GM23248 (cell line): ENCODE measurements at regions not wholly inside any gene's neighbourhood (a gene's known extent, or its start where the extent isn't known, plus 50 kb on each side); places are given as distances from the start of the nearest gene placed in this dataset. TPM values are rescaled to one million over a fixed set of nuclear protein-coding genes. Genes with fewer than 3 reads are reported as not detected.

Experiments
- DNase-seq: peaks from one replicate; pipeline ENCODE4 v3.0.0-alpha.2; 2015
- H2AFZ ChIP-seq: fragments of 200-600 bp; sonication (generic); 2 replicates; pipeline ENCODE4 v1.6.1; 2016; ENCODE audit warnings: antibody characterized with exemption
- H3F3A ChIP-seq: fragments of 200-600 bp; sonication (generic); 2 replicates; pipeline ENCODE4 v1.6.1; 2016; ENCODE audit warnings: mild to moderate bottlenecking, antibody characterized with exemption, mixed run types; ENCODE audit not compliant: insufficient read depth
- H3K27ac ChIP-seq: fragments of 200-600 bp; sonication (generic); 2 replicates; pipeline ENCODE4 v1.5.1; 2016; ENCODE audit warnings: mild to moderate bottlenecking
- H3K27me3 ChIP-seq: fragments of 200-600 bp; sonication (generic); replicated peaks from 2 replicates; pipeline ENCODE4 v1.6.1; 2016; ENCODE audit warnings: mild to moderate bottlenecking; ENCODE audit not compliant: insufficient read depth
- H3K36me3 ChIP-seq: fragments of 200-600 bp; sonication (generic); 2 replicates; pipeline ENCODE4 v1.6.1; 2016; ENCODE audit warnings: low read depth, mild to moderate bottlenecking
- H3K4me1 ChIP-seq: fragments of 200-600 bp; sonication (generic); 2 replicates; pipeline ENCODE4 v1.6.1; 2016; ENCODE audit warnings: mild to moderate bottlenecking; ENCODE audit not compliant: insufficient read depth
- H3K4me2 ChIP-seq: fragments of 200-600 bp; sonication (generic); one replicate; pipeline ENCODE4 v1.6.1; 2016; ENCODE audit warnings: mild to moderate bottlenecking; ENCODE audit not compliant: unreplicated experiment
- H3K4me3 ChIP-seq: fragments of 200-600 bp; sonication (generic); 2 replicates; pipeline ENCODE4 v1.5.1; 2016; ENCODE audit warnings: mild to moderate bottlenecking
- H3K79me2 ChIP-seq: fragments of 200-600 bp; sonication (generic); 2 replicates; pipeline ENCODE4 v1.6.1; 2016; ENCODE audit warnings: mild to moderate bottlenecking; ENCODE audit not compliant: insufficient read depth
- H3K9ac ChIP-seq: fragments of 200-600 bp; sonication (generic); 2 replicates; pipeline ENCODE4 v1.6.1; 2016; ENCODE audit warnings: mild to moderate bottlenecking
- H3K9me2 ChIP-seq: fragments of 200-600 bp; sonication (generic); 2 replicates; pipeline ENCODE4 v1.6.1; 2016; ENCODE audit warnings: mixed run types, mild to moderate bottlenecking, moderate library complexity; ENCODE audit not compliant: insufficient read depth
- H3K9me3 ChIP-seq: fragments of 200-600 bp; sonication (generic); one replicate; pipeline ENCODE4 v1.6.1; 2017; ENCODE audit warnings: low read depth
- H4K20me1 ChIP-seq: fragments of 200-600 bp; sonication (generic); 2 replicates; pipeline ENCODE4 v1.6.0; 2016; ENCODE audit not compliant: insufficient read depth
- EZH2 ChIP-seq: fragments of 200-600 bp; sonication (generic); IDR thresholded peaks from 2 replicates; pipeline ENCODE4 v1.6.1; 2018; ENCODE audit warnings: antibody characterized with exemption, mild to moderate bottlenecking; ENCODE audit not compliant: insufficient read depth, poor library complexity, severe bottlenecking
- EZH2phosphoT487 ChIP-seq: fragments of 200-600 bp; sonication (generic); IDR thresholded peaks from 2 replicates; pipeline ENCODE4 v1.6.1; 2018; ENCODE audit warnings: antibody characterized with exemption, moderate library complexity, mild to moderate bottlenecking, low read depth; ENCODE audit not compliant: insufficient read depth
- WGBS, 2 experiments: methylation state at CpG; one replicate each; pipeline ENCODE4 v1.1.6; 2015 to 2017; ENCODE audit warnings: low lambda C conversion rate in 2 of 2, low coverage in 1 of 2; ENCODE audit errors: missing lambda C conversion rate in 2 of 2; 5-methylcytosine and 5-hydroxymethylcytosine counted together
- in situ Hi-C: fragments of 300-500 bp; cut with MboI; formaldehyde crosslinking; loops from 2 replicates; pipeline ENCODE4 v1.15.0; 2020
- small RNA-seq: library from RNA; depleted of rRNA; stranded (forward); fragments of <200 nt; gene quantifications from one replicate; pipeline ENCODE3, GENCODE V24; 2014; ENCODE audit warnings: low read depth, low replicate concordance

DNA sequence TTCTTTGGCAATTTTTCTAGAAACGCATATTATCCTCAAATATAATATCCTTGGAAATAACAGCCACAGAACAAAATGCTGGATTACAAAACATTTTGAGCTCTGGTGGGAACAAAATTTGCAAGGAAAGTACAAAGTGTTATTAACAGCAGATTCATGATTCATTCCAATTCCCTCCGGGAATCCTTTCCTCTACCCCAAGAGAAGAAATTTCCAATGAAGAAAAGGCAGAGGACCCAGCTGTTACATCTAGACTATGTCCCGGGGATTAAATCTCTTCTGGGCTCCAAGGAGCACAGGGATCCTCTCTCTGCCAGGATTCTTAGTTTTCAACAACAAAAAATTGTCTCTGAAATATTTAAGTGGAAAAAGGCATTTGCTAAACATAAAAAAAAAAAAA lies 51.6 kb upstream of the TMEFF2 start:
- no peaks in the 10 kb centered on the region for H3K79me2 ChIP-seq
- 52 to 53% methylated on average over 3 of the region's 3 CpGs for WGBS, 2 experiments
- H3K36me3 ChIP-seq: no peaks in the 10 kb centered on the region
- DNase-seq: no peak
- H3K4me1 ChIP-seq: peaks cover 7% of the 10 kb centered on the region; the same call in 1 of the 2 replicates
- no peak overlapping the region for H3K4me2 ChIP-seq
- H3F3A ChIP-seq: no peaks in the 10 kb centered on the region
- H2AFZ ChIP-seq: no peak overlapping the region
- TF ChIP-seq EZH2phosphoT487 (no peak), EZH2 (no peak)
- no peak overlapping the region for H3K9ac ChIP-seq
- no peaks in the 10 kb centered on the region for H4K20me1 ChIP-seq
- no peak overlapping the region for H3K4me3 ChIP-seq
- H3K9me2 ChIP-seq: no peaks in the 10 kb centered on the region
- in situ Hi-C loops: no loop called here
- no peak overlapping the region for H3K27ac ChIP-seq
- H3K9me3 ChIP-seq: no peaks in the 10 kb centered on the region
- H3K27me3 ChIP-seq: no peaks in the 10 kb centered on the region

DNA sequence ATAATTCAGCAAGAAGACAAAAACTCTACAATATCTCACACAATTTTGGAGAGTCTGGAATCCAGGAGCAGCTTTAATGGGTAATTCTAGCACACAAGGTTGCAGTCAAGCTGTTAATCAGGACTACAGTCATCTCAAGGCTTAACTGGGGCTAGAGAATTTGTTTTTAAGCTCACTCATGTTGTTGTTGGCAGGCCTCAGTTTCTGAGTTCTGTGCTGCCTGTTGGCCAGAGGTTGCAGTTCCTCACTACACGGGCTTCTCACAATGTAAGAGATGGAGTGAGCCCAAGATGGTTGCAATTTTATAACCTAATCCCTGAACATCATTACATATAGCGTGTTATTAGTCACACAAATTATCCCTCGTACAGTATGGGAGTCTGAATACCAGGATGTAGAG lies 50.6 kb upstream of the TMEFF2 start:
- Histone ChIP-seq H3K9me2 (no peaks in the 10 kb centered on the region), H3K4me1 (peaks cover 7% of the 10 kb centered on the region; the same call in 1 of the 2 replicates), H4K20me1 (no peaks in the 10 kb centered on the region), H3K4me2 (no peak overlapping the region), H3K9me3 (no peaks in the 10 kb centered on the region), H3K27me3 (no peaks in the 10 kb centered on the region), H3K79me2 (no peaks in the 10 kb centered on the region), H3K36me3 (no peaks in the 10 kb centered on the region), H2AFZ (no peak overlapping the region), H3K27ac (no peak overlapping the region), H3K9ac (no peak overlapping the region), H3F3A (no peaks in the 10 kb centered on the region), H3K4me3 (no peak overlapping the region)
- no peak for DNase-seq
- TF ChIP-seq EZH2 (no peak), EZH2phosphoT487 (no peak)
- in situ Hi-C loops: no loop called here
- 45 to 57% methylated on average over 3 of the region's 3 CpGs for WGBS, 2 experiments

Small RNAs in the stretch of these regions (small RNA-seq; reads per million reads assigned to genes)
- gene AC068135.1 (not detected), gene AC074290.1 (not detected), gene RF00017 (not detected), gene RF00273 (0.25 reads per million), gene RNU6-169P (not detected)
